HL-60 (cell line): ENCODE measurements at regions not wholly inside any gene's neighbourhood (a gene's known extent, or its start where the extent isn't known, plus 50 kb on each side); places are given as distances from the start of the nearest gene placed in this dataset.

ENCODE experiments used
- DNase-seq, 2 experiments: peaks; one replicate each; pipeline ENCODE4 v3.0.0-alpha.2; 2010 to 2020; ENCODE audit warnings: low read depth in 1 of 2, low spot score in 1 of 2
- H3K27ac ChIP-seq: fragments of 250-450 bp; sonication (Bioruptor Pico); replicated peaks from 2 replicates; pipeline ENCODE4 v1.5.1; 2020; ENCODE audit warnings: mild to moderate bottlenecking, moderate library complexity
- H3K27me3 ChIP-seq: fragments of 250-450 bp; sonication (Bioruptor Pico); 2 replicates; pipeline ENCODE4 v1.5.1; 2021; ENCODE audit warnings: mild to moderate bottlenecking, moderate library complexity; ENCODE audit not compliant: insufficient read depth, poor library complexity, severe bottlenecking
- H3K4me3 ChIP-seq: replicated peaks from 2 replicates; pipeline ENCODE4 v1.5.1; 2011; ENCODE audit warnings: mild to moderate bottlenecking, control low read depth, low read length; ENCODE audit not compliant: insufficient read depth
- GABPA ChIP-seq: IDR thresholded peaks from 2 replicates; pipeline ENCODE4 v1.6.1; 2012; ENCODE audit warnings: low read depth
- POLR2AphosphoS5 ChIP-seq: IDR thresholded peaks from 2 replicates; pipeline ENCODE4 v1.6.1; 2012; ENCODE audit warnings: low read depth
- SPI1 ChIP-seq: IDR thresholded peaks from 2 replicates; pipeline ENCODE4 v1.6.1; 2012; ENCODE audit warnings: low read depth, mild to moderate bottlenecking, borderline replicate concordance
- TF ChIP-seq, protein P1 (sequence below): IDR thresholded peaks from 2 replicates; pipeline ENCODE4 v1.6.1; 2012; ENCODE audit warnings: low read depth; ENCODE audit not compliant: insufficient replicate concordance
- TF ChIP-seq, protein P2 (sequence below): IDR thresholded peaks from one replicate; pipeline ENCODE4 v1.5.1; 2011; ENCODE audit warnings: low read length, control low read depth, inconsistent platforms; ENCODE audit not compliant: insufficient read depth

DNA sequence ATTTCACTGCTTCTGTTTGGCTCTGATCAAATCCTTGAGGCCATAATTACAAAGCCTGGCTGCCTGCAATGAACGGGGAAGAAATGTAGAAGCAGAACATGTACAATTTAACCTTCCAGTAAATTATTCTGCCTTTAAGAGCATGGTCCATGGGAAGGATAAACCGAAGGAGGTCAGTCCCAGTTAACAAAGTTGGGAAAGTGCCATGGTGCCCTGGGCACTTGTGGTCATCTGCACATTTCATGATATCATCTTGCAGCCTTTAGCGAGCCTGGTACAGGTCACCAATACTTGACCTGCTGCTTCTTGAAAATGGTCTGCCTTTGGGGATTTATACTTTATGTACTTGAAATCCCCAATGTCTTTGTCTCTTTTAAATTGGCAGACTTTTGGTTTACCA is 175.9 kb upstream of the KITLG start:
- Histone ChIP-seq H3K27ac (no peak overlapping the region), H3K4me3 (no peak overlapping the region), H3K27me3 (no peaks in the 10 kb centered on the region)
- DNase-seq, result no peak
- TF ChIP-seq, protein P1, sequence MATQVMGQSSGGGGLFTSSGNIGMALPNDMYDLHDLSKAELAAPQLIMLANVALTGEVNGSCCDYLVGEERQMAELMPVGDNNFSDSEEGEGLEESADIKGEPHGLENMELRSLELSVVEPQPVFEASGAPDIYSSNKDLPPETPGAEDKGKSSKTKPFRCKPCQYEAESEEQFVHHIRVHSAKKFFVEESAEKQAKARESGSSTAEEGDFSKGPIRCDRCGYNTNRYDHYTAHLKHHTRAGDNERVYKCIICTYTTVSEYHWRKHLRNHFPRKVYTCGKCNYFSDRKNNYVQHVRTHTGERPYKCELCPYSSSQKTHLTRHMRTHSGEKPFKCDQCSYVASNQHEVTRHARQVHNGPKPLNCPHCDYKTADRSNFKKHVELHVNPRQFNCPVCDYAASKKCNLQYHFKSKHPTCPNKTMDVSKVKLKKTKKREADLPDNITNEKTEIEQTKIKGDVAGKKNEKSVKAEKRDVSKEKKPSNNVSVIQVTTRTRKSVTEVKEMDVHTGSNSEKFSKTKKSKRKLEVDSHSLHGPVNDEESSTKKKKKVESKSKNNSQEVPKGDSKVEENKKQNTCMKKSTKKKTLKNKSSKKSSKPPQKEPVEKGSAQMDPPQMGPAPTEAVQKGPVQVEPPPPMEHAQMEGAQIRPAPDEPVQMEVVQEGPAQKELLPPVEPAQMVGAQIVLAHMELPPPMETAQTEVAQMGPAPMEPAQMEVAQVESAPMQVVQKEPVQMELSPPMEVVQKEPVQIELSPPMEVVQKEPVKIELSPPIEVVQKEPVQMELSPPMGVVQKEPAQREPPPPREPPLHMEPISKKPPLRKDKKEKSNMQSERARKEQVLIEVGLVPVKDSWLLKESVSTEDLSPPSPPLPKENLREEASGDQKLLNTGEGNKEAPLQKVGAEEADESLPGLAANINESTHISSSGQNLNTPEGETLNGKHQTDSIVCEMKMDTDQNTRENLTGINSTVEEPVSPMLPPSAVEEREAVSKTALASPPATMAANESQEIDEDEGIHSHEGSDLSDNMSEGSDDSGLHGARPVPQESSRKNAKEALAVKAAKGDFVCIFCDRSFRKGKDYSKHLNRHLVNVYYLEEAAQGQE, result no peak
- no peak for TF ChIP-seq GABPA
- TF ChIP-seq SPI1, result no peak
- TF ChIP-seq, protein P2, sequence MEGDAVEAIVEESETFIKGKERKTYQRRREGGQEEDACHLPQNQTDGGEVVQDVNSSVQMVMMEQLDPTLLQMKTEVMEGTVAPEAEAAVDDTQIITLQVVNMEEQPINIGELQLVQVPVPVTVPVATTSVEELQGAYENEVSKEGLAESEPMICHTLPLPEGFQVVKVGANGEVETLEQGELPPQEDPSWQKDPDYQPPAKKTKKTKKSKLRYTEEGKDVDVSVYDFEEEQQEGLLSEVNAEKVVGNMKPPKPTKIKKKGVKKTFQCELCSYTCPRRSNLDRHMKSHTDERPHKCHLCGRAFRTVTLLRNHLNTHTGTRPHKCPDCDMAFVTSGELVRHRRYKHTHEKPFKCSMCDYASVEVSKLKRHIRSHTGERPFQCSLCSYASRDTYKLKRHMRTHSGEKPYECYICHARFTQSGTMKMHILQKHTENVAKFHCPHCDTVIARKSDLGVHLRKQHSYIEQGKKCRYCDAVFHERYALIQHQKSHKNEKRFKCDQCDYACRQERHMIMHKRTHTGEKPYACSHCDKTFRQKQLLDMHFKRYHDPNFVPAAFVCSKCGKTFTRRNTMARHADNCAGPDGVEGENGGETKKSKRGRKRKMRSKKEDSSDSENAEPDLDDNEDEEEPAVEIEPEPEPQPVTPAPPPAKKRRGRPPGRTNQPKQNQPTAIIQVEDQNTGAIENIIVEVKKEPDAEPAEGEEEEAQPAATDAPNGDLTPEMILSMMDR, result no peak
- TF ChIP-seq POLR2AphosphoS5, result no peak

DNA sequence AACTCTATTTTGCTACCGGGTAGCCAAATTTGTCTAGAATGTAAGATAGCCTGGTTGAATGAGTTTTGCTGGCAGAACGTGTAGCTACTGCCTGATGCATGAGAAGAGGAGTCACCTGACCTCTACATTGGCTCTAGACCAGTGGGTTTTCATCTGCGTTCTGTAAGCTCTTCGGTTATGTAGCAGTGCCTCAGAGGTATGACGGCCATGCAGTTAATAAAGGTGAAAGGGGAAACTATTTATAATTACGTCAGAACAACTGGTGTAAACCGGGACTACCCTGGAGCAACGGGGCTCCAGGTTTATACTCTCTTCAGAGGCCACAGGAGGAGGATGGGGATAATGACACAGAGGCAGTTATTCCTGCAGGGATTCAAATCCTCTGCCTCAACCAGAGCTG is 173.4 kb upstream of the KITLG start:
- Histone ChIP-seq H3K27ac (no peak overlapping the region), H3K27me3 (no peaks in the 10 kb centered on the region), H3K4me3 (no peak overlapping the region)
- TF ChIP-seq, protein P2, result no peak
- no peak for TF ChIP-seq GABPA
- TF ChIP-seq, protein P1, result no peak
- no peak for DNase-seq

DNA sequence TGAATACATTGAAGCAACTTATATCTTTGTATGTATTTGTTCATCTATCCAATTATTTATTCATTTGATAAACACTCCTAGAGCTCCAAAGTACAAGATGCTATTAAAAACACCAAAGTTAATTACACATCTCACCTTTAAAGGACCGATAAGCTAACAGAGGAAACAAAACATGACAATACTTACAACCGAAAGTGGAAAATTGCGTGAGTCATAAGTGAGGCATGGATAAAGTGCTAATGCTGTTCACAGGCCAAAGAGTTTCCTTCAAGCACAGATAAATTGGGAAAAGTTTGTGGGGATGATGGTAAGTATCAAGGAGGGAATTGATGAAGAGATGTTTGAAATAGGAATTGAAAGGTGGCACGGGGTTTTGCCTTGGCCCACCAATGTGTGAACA is 172.8 kb upstream of the KITLG start:
- H3K27me3 ChIP-seq, result no peaks in the 10 kb centered on the region
- TF ChIP-seq POLR2AphosphoS5 (no peak), SPI1 (no peak), GABPA (no peak)
- TF ChIP-seq, protein P2, result no peak
- TF ChIP-seq, protein P1, result no peak
- no peak for DNase-seq
- no peak overlapping the region for H3K4me3 ChIP-seq
- H3K27ac ChIP-seq, result no peak overlapping the region
